WTC11 (cell line): ENCODE measurements at regions not wholly inside any gene's neighbourhood (a gene's known extent, or its start where the extent isn't known, plus 50 kb on each side); places are given as distances from the start of the nearest gene placed in this dataset.

Experiments
- ATAC-seq: fragments of 200-7000 bp; cut with Tn5 transposase; 2 replicates; pipeline ENCODE4 v1.10.0; 2021; ENCODE audit warnings: mild to moderate bottlenecking, moderate library complexity
- CTCF ChIA-PET: fragments of 300-600 bp; sonication (Branson Sonifier 250); formaldehyde crosslinking; loops from one replicate; lab custom pipeline; 2021; ENCODE audit warnings: antibody characterized with exemption; lab: Charles Lee
- POLR2A ChIA-PET: fragments of 350-600 bp; sonication (Branson Sonifier 250); formaldehyde crosslinking; loops from one replicate; lab custom pipeline; 2021; ENCODE audit warnings: antibody characterized with exemption; lab: Charles Lee
- DNase-seq: peaks from one replicate; pipeline ENCODE4 v3.0.0; 2021; ENCODE audit warnings: low spot score
- H3K27ac Mint-ChIP-seq: 2 replicates; pipeline ENCODE4 v1.8.0; 2021; ENCODE audit warnings: mixed read lengths
- H3K27me3 Mint-ChIP-seq: 2 replicates; pipeline ENCODE4 v1.8.0; 2021; ENCODE audit warnings: low read depth, mild to moderate bottlenecking, moderate library complexity, mixed read lengths
- H3K36me3 Mint-ChIP-seq: 2 replicates; pipeline ENCODE4 v1.8.0; 2021; ENCODE audit warnings: mixed read lengths
- H3K4me1 Mint-ChIP-seq: 2 replicates; pipeline ENCODE4 v1.8.0; 2022; ENCODE audit warnings: mixed read lengths
- H3K4me3 Mint-ChIP-seq: 2 replicates; pipeline ENCODE4 v1.8.0; 2021; ENCODE audit warnings: mild to moderate bottlenecking, moderate library complexity, mixed read lengths
- H3K9me3 Mint-ChIP-seq: 2 replicates; pipeline ENCODE4 v1.8.0; 2021; ENCODE audit warnings: mixed read lengths
- CREB1 ChIP-seq: sonication (generic); formaldehyde crosslinking; IDR thresholded peaks from 2 replicates; pipeline ENCODE4 v1.8.0; 2023; ENCODE audit warnings: mild to moderate bottlenecking, missing genetic modification reagents
- NR3C1 ChIP-seq: sonication (generic); formaldehyde crosslinking; conservative IDR thresholded peaks from 2 replicates; pipeline ENCODE4 v1.8.1; 2023; ENCODE audit warnings: low read depth, mild to moderate bottlenecking, missing genetic modification reagents
- SMAD4 ChIP-seq: sonication (generic); formaldehyde crosslinking; IDR thresholded peaks from 2 replicates; pipeline ENCODE4 v1.8.0; 2022; ENCODE audit warnings: mild to moderate bottlenecking, missing genetic modification reagents
- ZNF138 ChIP-seq: sonication (generic); formaldehyde crosslinking; conservative IDR thresholded peaks from 2 replicates; pipeline ENCODE4 v1.8.1; 2022; ENCODE audit warnings: mild to moderate bottlenecking, moderate library complexity, missing genetic modification reagents
- ZNF219 ChIP-seq: sonication (generic); formaldehyde crosslinking; IDR thresholded peaks from 2 replicates; pipeline ENCODE4 v1.8.0; 2023; ENCODE audit warnings: missing genetic modification reagents, mild to moderate bottlenecking, borderline replicate concordance
- TF ChIP-seq, protein P1 (sequence below): fragments of 250-450 bp; sonication (Bioruptor Pico); IDR thresholded peaks from 2 replicates; pipeline ENCODE4 v1.9.0; 2021; ENCODE audit warnings: mild to moderate bottlenecking
- TF ChIP-seq, protein P2 (sequence below): sonication (generic); formaldehyde crosslinking; IDR thresholded peaks from 2 replicates; pipeline ENCODE4 v1.8.1; 2023; ENCODE audit warnings: mild to moderate bottlenecking, missing genetic modification reagents
- TF ChIP-seq, protein P3 (sequence below): sonication (generic); formaldehyde crosslinking; conservative IDR thresholded peaks from 2 replicates; pipeline ENCODE4 v1.8.1; 2023; ENCODE audit warnings: mild to moderate bottlenecking, low read depth, missing genetic modification reagents, moderate library complexity
- TF ChIP-seq, protein P4 (sequence below): sonication (generic); formaldehyde crosslinking; IDR thresholded peaks from 2 replicates; pipeline ENCODE4 v1.8.1; 2023; ENCODE audit warnings: mild to moderate bottlenecking, missing genetic modification reagents, moderate library complexity
- TF ChIP-seq, protein P5 (sequence below): fragments of 250-450 bp; sonication (Bioruptor Pico); conservative IDR thresholded peaks from 2 replicates; pipeline ENCODE4 v1.9.0; 2021; ENCODE audit warnings: mild to moderate bottlenecking
- TF ChIP-seq, protein P6 (sequence below): sonication (generic); formaldehyde crosslinking; IDR thresholded peaks from 2 replicates; pipeline ENCODE4 v1.8.0; 2022; ENCODE audit warnings: mild to moderate bottlenecking, missing genetic modification reagents

DNA sequence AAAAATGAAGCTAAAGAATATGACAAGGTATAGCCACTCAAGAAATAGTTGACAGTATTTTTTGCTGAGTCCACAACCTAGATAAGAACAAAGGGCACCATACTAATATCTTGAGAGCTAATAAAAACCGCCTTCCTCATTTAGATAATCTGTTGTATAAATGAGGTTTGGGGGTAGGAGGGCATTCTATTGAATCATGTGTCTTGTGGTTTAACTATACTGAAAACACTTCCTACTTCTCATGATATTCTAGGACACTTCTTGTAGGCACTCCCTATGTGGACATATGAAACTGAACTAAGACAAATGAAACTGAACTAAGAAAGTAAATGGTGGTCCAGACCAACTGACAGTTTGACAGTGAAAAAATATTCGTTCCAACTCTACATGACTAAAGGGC, 1268.5 kb upstream of the C9orf72 start (continued):
- TF ChIP-seq, protein P1, sequence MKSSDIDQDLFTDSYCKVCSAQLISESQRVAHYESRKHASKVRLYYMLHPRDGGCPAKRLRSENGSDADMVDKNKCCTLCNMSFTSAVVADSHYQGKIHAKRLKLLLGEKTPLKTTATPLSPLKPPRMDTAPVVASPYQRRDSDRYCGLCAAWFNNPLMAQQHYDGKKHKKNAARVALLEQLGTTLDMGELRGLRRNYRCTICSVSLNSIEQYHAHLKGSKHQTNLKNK (CRISPR knock-in tag), result no peak
- TF ChIP-seq CREB1 (CRISPR knock-in tag), result no peak
- TF ChIP-seq, protein P2, sequence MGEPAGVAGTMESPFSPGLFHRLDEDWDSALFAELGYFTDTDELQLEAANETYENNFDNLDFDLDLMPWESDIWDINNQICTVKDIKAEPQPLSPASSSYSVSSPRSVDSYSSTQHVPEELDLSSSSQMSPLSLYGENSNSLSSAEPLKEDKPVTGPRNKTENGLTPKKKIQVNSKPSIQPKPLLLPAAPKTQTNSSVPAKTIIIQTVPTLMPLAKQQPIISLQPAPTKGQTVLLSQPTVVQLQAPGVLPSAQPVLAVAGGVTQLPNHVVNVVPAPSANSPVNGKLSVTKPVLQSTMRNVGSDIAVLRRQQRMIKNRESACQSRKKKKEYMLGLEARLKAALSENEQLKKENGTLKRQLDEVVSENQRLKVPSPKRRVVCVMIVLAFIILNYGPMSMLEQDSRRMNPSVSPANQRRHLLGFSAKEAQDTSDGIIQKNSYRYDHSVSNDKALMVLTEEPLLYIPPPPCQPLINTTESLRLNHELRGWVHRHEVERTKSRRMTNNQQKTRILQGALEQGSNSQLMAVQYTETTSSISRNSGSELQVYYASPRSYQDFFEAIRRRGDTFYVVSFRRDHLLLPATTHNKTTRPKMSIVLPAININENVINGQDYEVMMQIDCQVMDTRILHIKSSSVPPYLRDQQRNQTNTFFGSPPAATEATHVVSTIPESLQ (CRISPR knock-in tag), result no peak
- TF ChIP-seq, protein P3, sequence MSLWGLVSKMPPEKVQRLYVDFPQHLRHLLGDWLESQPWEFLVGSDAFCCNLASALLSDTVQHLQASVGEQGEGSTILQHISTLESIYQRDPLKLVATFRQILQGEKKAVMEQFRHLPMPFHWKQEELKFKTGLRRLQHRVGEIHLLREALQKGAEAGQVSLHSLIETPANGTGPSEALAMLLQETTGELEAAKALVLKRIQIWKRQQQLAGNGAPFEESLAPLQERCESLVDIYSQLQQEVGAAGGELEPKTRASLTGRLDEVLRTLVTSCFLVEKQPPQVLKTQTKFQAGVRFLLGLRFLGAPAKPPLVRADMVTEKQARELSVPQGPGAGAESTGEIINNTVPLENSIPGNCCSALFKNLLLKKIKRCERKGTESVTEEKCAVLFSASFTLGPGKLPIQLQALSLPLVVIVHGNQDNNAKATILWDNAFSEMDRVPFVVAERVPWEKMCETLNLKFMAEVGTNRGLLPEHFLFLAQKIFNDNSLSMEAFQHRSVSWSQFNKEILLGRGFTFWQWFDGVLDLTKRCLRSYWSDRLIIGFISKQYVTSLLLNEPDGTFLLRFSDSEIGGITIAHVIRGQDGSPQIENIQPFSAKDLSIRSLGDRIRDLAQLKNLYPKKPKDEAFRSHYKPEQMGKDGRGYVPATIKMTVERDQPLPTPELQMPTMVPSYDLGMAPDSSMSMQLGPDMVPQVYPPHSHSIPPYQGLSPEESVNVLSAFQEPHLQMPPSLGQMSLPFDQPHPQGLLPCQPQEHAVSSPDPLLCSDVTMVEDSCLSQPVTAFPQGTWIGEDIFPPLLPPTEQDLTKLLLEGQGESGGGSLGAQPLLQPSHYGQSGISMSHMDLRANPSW, result no peak
- TF ChIP-seq, protein P4, sequence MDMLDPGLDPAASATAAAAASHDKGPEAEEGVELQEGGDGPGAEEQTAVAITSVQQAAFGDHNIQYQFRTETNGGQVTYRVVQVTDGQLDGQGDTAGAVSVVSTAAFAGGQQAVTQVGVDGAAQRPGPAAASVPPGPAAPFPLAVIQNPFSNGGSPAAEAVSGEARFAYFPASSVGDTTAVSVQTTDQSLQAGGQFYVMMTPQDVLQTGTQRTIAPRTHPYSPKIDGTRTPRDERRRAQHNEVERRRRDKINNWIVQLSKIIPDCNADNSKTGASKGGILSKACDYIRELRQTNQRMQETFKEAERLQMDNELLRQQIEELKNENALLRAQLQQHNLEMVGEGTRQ (CRISPR knock-in tag), result no peak

DNA sequence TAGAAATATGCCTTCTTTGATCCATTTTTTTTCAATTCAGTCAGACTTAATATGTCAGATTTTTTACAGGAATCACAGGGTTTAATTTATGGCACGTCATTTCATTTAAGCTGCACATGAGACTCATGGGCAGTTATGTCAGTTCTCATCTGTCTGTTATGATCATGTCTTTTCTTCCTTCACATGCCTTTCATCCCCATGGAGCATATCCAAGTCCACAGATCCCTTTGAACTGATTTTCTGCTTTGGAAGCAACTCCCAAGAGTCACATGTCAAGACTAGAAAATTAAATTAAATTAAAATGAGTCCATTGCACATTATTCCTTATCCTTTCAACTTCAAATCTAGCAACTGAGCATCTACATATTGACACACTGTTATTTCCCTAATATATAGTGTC, 1274.0 kb upstream of the C9orf72 start:
- DNase-seq (no peak), ATAC-seq (no peak)
- Mint-ChIP-seq H3K4me3 (no peak overlapping the region), H3K4me1 (peaks cover 14% of the 10 kb centered on the region; the same call in 1 of the 2 replicates), H3K36me3 (no peaks in the 10 kb centered on the region), H3K27ac (no peak overlapping the region), H3K9me3 (0 out of 2 replicates have a peak, but pooled peaks cover 4% of the 10 kb centered on the region), H3K27me3 (no peaks in the 10 kb centered on the region)
- ChIA-PET CTCF (no interaction called here), POLR2A (no interaction called here)
- TF ChIP-seq, protein P5, sequence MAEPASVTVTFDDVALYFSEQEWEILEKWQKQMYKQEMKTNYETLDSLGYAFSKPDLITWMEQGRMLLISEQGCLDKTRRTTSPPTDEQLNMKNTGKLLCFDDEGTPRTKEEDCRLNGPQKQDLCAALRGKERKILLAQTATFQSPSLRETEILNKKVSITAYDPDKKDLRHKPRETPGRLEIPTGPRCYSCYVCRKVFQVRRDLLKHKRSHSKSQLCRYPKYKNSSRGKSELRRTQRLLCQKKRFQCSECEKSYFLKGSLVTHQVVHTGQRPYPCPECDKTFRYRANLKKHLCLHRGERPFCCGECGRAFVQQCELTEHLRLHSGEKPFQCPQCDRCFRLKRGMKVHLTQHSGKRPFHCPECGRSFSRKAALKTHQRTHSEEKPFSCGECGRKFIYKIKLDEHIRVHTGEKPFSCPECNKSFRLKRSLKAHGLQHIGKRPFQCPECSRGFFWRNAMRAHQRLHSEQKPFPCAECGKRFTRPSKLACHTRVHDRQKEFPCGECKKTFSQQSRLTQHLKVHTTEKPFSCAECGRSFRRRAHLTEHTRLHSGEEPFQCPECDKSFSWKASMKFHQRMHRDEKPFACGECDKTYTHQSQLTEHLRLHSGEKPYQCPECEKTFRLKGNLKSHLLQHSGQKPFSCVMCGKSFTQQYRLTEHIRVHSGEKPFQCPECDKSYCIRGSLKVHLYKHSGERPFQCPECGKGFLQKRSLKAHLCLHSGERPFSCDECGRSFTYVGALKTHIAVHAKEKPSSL (CRISPR knock-in tag), result no peak
- no peak for TF ChIP-seq ZNF219 (CRISPR knock-in tag)
- TF ChIP-seq, protein P6, sequence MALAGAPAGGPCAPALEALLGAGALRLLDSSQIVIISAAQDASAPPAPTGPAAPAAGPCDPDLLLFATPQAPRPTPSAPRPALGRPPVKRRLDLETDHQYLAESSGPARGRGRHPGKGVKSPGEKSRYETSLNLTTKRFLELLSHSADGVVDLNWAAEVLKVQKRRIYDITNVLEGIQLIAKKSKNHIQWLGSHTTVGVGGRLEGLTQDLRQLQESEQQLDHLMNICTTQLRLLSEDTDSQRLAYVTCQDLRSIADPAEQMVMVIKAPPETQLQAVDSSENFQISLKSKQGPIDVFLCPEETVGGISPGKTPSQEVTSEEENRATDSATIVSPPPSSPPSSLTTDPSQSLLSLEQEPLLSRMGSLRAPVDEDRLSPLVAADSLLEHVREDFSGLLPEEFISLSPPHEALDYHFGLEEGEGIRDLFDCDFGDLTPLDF (CRISPR knock-in tag), result no peak
- no peak for TF ChIP-seq NR3C1 (CRISPR knock-in tag)
- TF ChIP-seq SMAD4, result no peak

GRCh38 chr9:28848671-28849070, 1275.4 kb upstream of the C9orf72 start:
- DNase-seq (no peak), ATAC-seq (no peak)
- H3K36me3 Mint-ChIP-seq, result no peaks in the 10 kb centered on the region
- H3K9me3 Mint-ChIP-seq, result 0 out of 2 replicates have a peak, but pooled peaks cover 4% of the 10 kb centered on the region
- ChIA-PET POLR2A (no interaction called here), CTCF (interaction anchor here (1.1 kb wide), 1 partner anchor 74 kb away, joined by 4 read pairs; no protein-coding TSS in a partner anchor)
- H3K4me1 Mint-ChIP-seq, result peaks cover 25% of the 10 kb centered on the region
- H3K27me3 Mint-ChIP-seq, result no peaks in the 10 kb centered on the region
- TF ChIP-seq ZNF138 (CRISPR knock-in tag), result no peak
- TF ChIP-seq, all 79 proteins: peak for 0
- no peak overlapping the region for H3K4me3 Mint-ChIP-seq
- no peak overlapping the region for H3K27ac Mint-ChIP-seq
